Astrocyte (in vitro differentiated cells and primary cell): ENCODE measurements at regions not wholly inside any gene's neighbourhood (a gene's known extent, or its start where the extent isn't known, plus 50 kb on each side); places are given as distances from the start of the nearest gene placed in this dataset.

Experiments used
- DNase-seq: peaks from one replicate; pipeline ENCODE4 v3.0.0-alpha.2; 2010; ENCODE audit warnings: low read depth
- FAIRE-seq: peaks from 2 replicates; lab custom pipeline; 2011; peaks lifted over from hg19 to GRCh38; lab: Jason Lieb, UNC
- H2AFZ ChIP-seq: 2 replicates; pipeline ENCODE4 v1.6.0; 2012; ENCODE audit warnings: low read depth, low read length, inconsistent platforms
- H3K27ac ChIP-seq: 2 replicates; pipeline ENCODE4 v1.5.1; 2011; ENCODE audit warnings: low read depth, low read length, inconsistent platforms
- H3K27me3 ChIP-seq: 2 replicates; pipeline ENCODE4 v1.6.0; 2011; ENCODE audit warnings: low read length, inconsistent platforms; ENCODE audit not compliant: insufficient read depth
- H3K36me3 ChIP-seq: 2 replicates; pipeline ENCODE4 v1.5.1; 2011; ENCODE audit warnings: low read length, inconsistent platforms; ENCODE audit not compliant: insufficient read depth
- H3K4me1 ChIP-seq: 2 replicates; pipeline ENCODE4 v1.5.1; 2011; ENCODE audit warnings: low read length, inconsistent platforms; ENCODE audit not compliant: insufficient read depth
- H3K4me2 ChIP-seq: 2 replicates; pipeline ENCODE4 v1.6.0; 2012; ENCODE audit warnings: low read length, inconsistent platforms
- H3K4me3 ChIP-seq: 2 replicates; pipeline ENCODE4 v1.5.1; 2011; ENCODE audit warnings: low read depth, mild to moderate bottlenecking, low read length, inconsistent platforms; ENCODE audit not compliant: insufficient read depth
- H3K79me2 ChIP-seq: 2 replicates; pipeline ENCODE4 v1.6.0; 2012; ENCODE audit warnings: mild to moderate bottlenecking, low read length, inconsistent platforms; ENCODE audit not compliant: insufficient read depth
- H3K9ac ChIP-seq: 2 replicates; pipeline ENCODE4 v1.6.0; 2012; ENCODE audit warnings: mild to moderate bottlenecking, low read length, inconsistent platforms
- H3K9me3 ChIP-seq: 2 replicates; pipeline ENCODE4 v1.5.1; 2012; ENCODE audit warnings: low read depth, mild to moderate bottlenecking, low read length, inconsistent platforms; ENCODE audit not compliant: insufficient read depth
- H4K20me1 ChIP-seq: 2 replicates; pipeline ENCODE4 v1.6.0; 2012; ENCODE audit warnings: low read length, inconsistent platforms; ENCODE audit not compliant: insufficient read depth
- H3K27ac Mint-ChIP-seq: one replicate; pipeline ENCODE4 v1.8.0; 2021; ENCODE audit warnings: mild to moderate bottlenecking, mixed read lengths; ENCODE audit not compliant: unreplicated experiment
- H3K27me3 Mint-ChIP-seq: one replicate; pipeline ENCODE4 v1.8.0; 2021; ENCODE audit warnings: low read depth, mixed read lengths; ENCODE audit not compliant: unreplicated experiment
- H3K36me3 Mint-ChIP-seq: one replicate; pipeline ENCODE4 v1.8.0; 2021; ENCODE audit warnings: low read depth, mixed read lengths; ENCODE audit not compliant: unreplicated experiment
- H3K4me1 Mint-ChIP-seq: one replicate; pipeline ENCODE4 v1.8.0; 2021; ENCODE audit warnings: low read depth, mixed read lengths; ENCODE audit not compliant: unreplicated experiment
- H3K4me3 Mint-ChIP-seq: one replicate; pipeline ENCODE4 v1.8.0; 2021; ENCODE audit warnings: mild to moderate bottlenecking, moderate library complexity, mixed read lengths; ENCODE audit not compliant: unreplicated experiment
- H3K9me3 Mint-ChIP-seq: one replicate; pipeline ENCODE4 v1.8.0; 2021; ENCODE audit warnings: mild to moderate bottlenecking, mixed read lengths; ENCODE audit not compliant: unreplicated experiment
- CTCF ChIP-seq: IDR thresholded peaks from 2 replicates; pipeline ENCODE4 v1.5.1; 2011; ENCODE audit warnings: low read depth, mild to moderate bottlenecking, inconsistent platforms, low read length, moderate library complexity; ENCODE audit not compliant: insufficient read depth
- EZH2 ChIP-seq: IDR thresholded peaks from 2 replicates; pipeline ENCODE4 v1.6.1; 2012; ENCODE audit warnings: mild to moderate bottlenecking, low read length, inconsistent platforms; ENCODE audit not compliant: insufficient read depth

- TF ChIP-seq EZH2: no peak
- TF ChIP-seq CTCF: no peak
- Histone ChIP-seq H3K4me2 (no peak overlapping the region), H2AFZ (no peak overlapping the region), H3K27ac (no peak overlapping the region), H3K36me3 (no peaks in the 10 kb centered on the region), H4K20me1 (no peaks in the 10 kb centered on the region), H3K79me2 (no peaks in the 10 kb centered on the region), H3K9ac (no peak overlapping the region), H3K9me3 (no peaks in the 10 kb centered on the region), H3K27me3 (no peaks in the 10 kb centered on the region), H3K4me1 (no peaks in the 10 kb centered on the region), H3K4me3 (no peak overlapping the region)
- no peak for DNase-seq
- H3K9me3 Mint-ChIP-seq: no peaks in the 10 kb centered on the region
- no peak overlapping the region for H3K27ac Mint-ChIP-seq
- H3K27me3 Mint-ChIP-seq: no peaks in the 10 kb centered on the region
- H3K36me3 Mint-ChIP-seq: no peaks in the 10 kb centered on the region
- FAIRE-seq: no peak
- no peak overlapping the region for H3K4me3 Mint-ChIP-seq
- H3K4me1 Mint-ChIP-seq: no peaks in the 10 kb centered on the region
Measured at GRCh38 chr5:19044311-19044710, 943.7 kb downstream of the CDH18 start.

GRCh38 chr5:19044931-19045695 lies 942.9 kb downstream of the CDH18 start:
- Mint-ChIP-seq H3K36me3 (no peaks in the 10 kb centered on the region), H3K27ac (no peak overlapping the region), H3K4me3 (no peak overlapping the region), H3K4me1 (no peaks in the 10 kb centered on the region), H3K9me3 (no peaks in the 10 kb centered on the region), H3K27me3 (no peaks in the 10 kb centered on the region)
- Histone ChIP-seq H3K4me1 (no peaks in the 10 kb centered on the region), H3K27me3 (no peaks in the 10 kb centered on the region), H3K4me2 (no peak overlapping the region), H4K20me1 (no peaks in the 10 kb centered on the region), H3K9me3 (no peaks in the 10 kb centered on the region), H3K4me3 (no peak overlapping the region), H2AFZ (no peak overlapping the region), H3K79me2 (no peaks in the 10 kb centered on the region), H3K9ac (no peak overlapping the region), H3K36me3 (no peaks in the 10 kb centered on the region), H3K27ac (no peak overlapping the region)
- DNase-seq: no peak
- TF ChIP-seq EZH2 (no peak), CTCF (no peak)
- FAIRE-seq: no peak

GRCh38 chr5:19047277-19047676 lies 940.7 kb downstream of the CDH18 start:
- no peaks in the 10 kb centered on the region for H3K9me3 Mint-ChIP-seq
- Histone ChIP-seq H4K20me1 (no peaks in the 10 kb centered on the region), H3K4me1 (no peaks in the 10 kb centered on the region), H3K9me3 (no peaks in the 10 kb centered on the region), H3K36me3 (no peaks in the 10 kb centered on the region), H3K4me3 (no peak overlapping the region), H3K4me2 (no peak overlapping the region), H3K27ac (no peak overlapping the region), H3K27me3 (no peaks in the 10 kb centered on the region), H3K79me2 (no peaks in the 10 kb centered on the region), H2AFZ (no peak overlapping the region), H3K9ac (no peak overlapping the region)
- no peak overlapping the region for H3K27ac Mint-ChIP-seq
- FAIRE-seq (no peak), DNase-seq (no peak)
- no peaks in the 10 kb centered on the region for H3K36me3 Mint-ChIP-seq
- no peaks in the 10 kb centered on the region for H3K4me1 Mint-ChIP-seq
- TF ChIP-seq CTCF (no peak), EZH2 (no peak)
- H3K4me3 Mint-ChIP-seq: no peak overlapping the region
- no peaks in the 10 kb centered on the region for H3K27me3 Mint-ChIP-seq
